Upper lobe of right lung (tissue), 1 donor: ENCODE measurements at regions not wholly inside any gene's neighbourhood (a gene's known extent, or its start where the extent isn't known, plus 50 kb on each side); places are given as distances from the start of the nearest gene placed in this dataset.

Experiments
- ATAC-seq: fragments of 200-7000 bp; cut with Tn5 transposase; one replicate; pipeline ENCODE4 v1.9.1; 2020; ENCODE audit warnings: mild to moderate bottlenecking, moderate library complexity
- DNase-seq: peaks from one replicate; pipeline ENCODE4 v3.0.0-alpha.2; 2020
- H3K27ac ChIP-seq: fragments of 200-600 bp; one replicate; pipeline ENCODE4 v1.8.0; 2022
- H3K27me3 ChIP-seq: fragments of 200-600 bp; one replicate; pipeline ENCODE4 v1.8.0; 2022; ENCODE audit warnings: mild to moderate bottlenecking
- H3K36me3 ChIP-seq: fragments of 200-600 bp; one replicate; pipeline ENCODE4 v1.8.0; 2022
- H3K4me1 ChIP-seq: fragments of 200-600 bp; one replicate; pipeline ENCODE4 v1.8.0; 2022
- H3K4me3 ChIP-seq: fragments of 200-600 bp; one replicate; pipeline ENCODE4 v1.8.0; 2022; ENCODE audit warnings: mild to moderate bottlenecking
- H3K9me3 ChIP-seq: fragments of 200-600 bp; one replicate; pipeline ENCODE4 v1.8.0; 2022
- CTCF ChIP-seq: fragments of 200-600 bp; IDR thresholded peaks from one replicate; pipeline ENCODE4 v1.8.0; 2022; ENCODE audit warnings: antibody characterized with exemption
- intact Hi-C: fragments of 100-400 bp; cut with DNase I; formaldehyde crosslinking; loops from one replicate; pipeline ENCODE4 v1.11.0; 2022
- donor health status: DM: no; HTN: yes; CAD: no; lungs with severe emphysema.

GRCh38 chr18:71899707-71900472 is 644.3 kb downstream of the CBLN2 start:
- no peaks in the 10 kb centered on the region for H3K4me1 ChIP-seq
- intact Hi-C loops: no loop called here
- ATAC-seq (peak; percentile 60), DNase-seq (no peak)
- no peaks in the 10 kb centered on the region for H3K36me3 ChIP-seq
- H3K4me3 ChIP-seq: no peak overlapping the region
- TF ChIP-seq CTCF: no peak
- no peak overlapping the region for H3K27ac ChIP-seq
- no peaks in the 10 kb centered on the region for H3K27me3 ChIP-seq
- H3K9me3 ChIP-seq: no peaks in the 10 kb centered on the region

- no peak for TF ChIP-seq CTCF
- Histone ChIP-seq H3K4me1 (no peaks in the 10 kb centered on the region), H3K4me3 (no peak overlapping the region), H3K9me3 (no peaks in the 10 kb centered on the region), H3K36me3 (no peaks in the 10 kb centered on the region), H3K27me3 (no peaks in the 10 kb centered on the region), H3K27ac (no peak overlapping the region)
- no peak for DNase-seq
- ATAC-seq: no peak
- intact Hi-C loops: no loop called here
Observed at GRCh38 chr18:71899183-71899582, 645.0 kb downstream of the CBLN2 start.

GRCh38 chr18:71887509-71887908 is 656.6 kb downstream of the CBLN2 start:
- no peaks in the 10 kb centered on the region for H3K36me3 ChIP-seq
- no peak for ATAC-seq
- H3K9me3 ChIP-seq: no peaks in the 10 kb centered on the region
- intact Hi-C loops: no loop called here
- DNase-seq: no peak
- H3K27me3 ChIP-seq: no peaks in the 10 kb centered on the region
- no peaks in the 10 kb centered on the region for H3K4me1 ChIP-seq
- no peak overlapping the region for H3K27ac ChIP-seq
- TF ChIP-seq CTCF: no peak
- H3K4me3 ChIP-seq: no peak overlapping the region

GRCh38 chr18:71878226-71878625 is 665.9 kb downstream of the CBLN2 start:
- Histone ChIP-seq H3K4me3 (no peak overlapping the region), H3K27ac (no peak overlapping the region), H3K36me3 (no peaks in the 10 kb centered on the region), H3K9me3 (no peaks in the 10 kb centered on the region), H3K4me1 (no peaks in the 10 kb centered on the region), H3K27me3 (no peaks in the 10 kb centered on the region)
- ATAC-seq: no peak
- intact Hi-C loops: no loop called here
- no peak for DNase-seq
- no peak for TF ChIP-seq CTCF

- Histone ChIP-seq H3K27ac (no peak overlapping the region), H3K36me3 (no peaks in the 10 kb centered on the region), H3K27me3 (no peaks in the 10 kb centered on the region), H3K4me1 (no peaks in the 10 kb centered on the region), H3K4me3 (no peak overlapping the region), H3K9me3 (no peaks in the 10 kb centered on the region)
- DNase-seq (no peak), ATAC-seq (no peak)
- intact Hi-C loops: no loop called here
- no peak for TF ChIP-seq CTCF
Observed at GRCh38 chr18:71873695-71874094, 670.4 kb downstream of the CBLN2 start.

GRCh38 chr18:71865888-71866287 is 678.3 kb downstream of the CBLN2 start:
- ATAC-seq (no peak), DNase-seq (no peak)
- no peaks in the 10 kb centered on the region for H3K4me1 ChIP-seq
- H3K9me3 ChIP-seq: no peaks in the 10 kb centered on the region
- no peak overlapping the region for H3K27ac ChIP-seq
- H3K27me3 ChIP-seq: no peaks in the 10 kb centered on the region
- intact Hi-C loops: no loop called here
- no peak for TF ChIP-seq CTCF
- no peak overlapping the region for H3K4me3 ChIP-seq
- no peaks in the 10 kb centered on the region for H3K36me3 ChIP-seq
